ENCODE measurements at regions not wholly inside any gene's neighbourhood (a gene's known extent, or its start where the extent isn't known, plus 50 kb on each side); places are given as distances from the start of the nearest gene placed in this dataset.

DNA sequence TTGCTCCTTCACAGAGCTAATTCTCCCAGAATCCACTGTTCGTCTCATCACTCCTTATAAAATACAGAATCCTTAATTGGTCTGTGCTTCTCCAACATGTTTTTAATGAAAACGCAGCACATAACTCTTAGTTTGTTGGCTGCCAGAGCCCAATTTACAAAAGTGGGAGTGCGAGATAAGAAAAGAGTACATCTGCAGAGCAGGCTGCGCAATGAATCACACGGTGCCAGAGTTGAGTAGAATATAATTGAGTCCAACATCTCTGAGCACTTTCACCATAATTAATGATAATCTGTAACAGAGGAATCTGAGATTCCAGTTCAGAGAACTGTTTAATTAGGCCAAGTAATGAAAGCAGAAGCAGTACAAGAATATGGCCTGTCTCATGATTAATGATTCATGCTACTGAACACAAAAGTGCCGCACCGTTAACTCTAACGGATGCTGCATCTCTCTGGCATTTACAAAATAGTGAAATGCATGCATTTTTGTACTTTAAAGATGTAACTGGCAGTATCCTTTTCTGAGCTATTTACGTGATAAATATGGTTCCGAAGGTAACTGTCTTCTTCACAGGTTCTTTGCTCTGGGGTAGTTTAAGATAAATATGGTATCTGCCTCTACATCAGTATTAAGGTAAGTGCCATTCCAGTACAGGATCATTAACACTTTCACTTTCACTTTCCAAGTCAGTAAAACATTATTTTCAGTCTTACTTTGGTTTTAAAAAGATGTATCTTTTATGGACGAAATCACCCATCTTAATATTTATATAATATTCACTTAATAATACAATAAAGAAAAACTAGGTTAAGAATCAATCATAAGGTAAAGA is 785.6 kb downstream of the NR4A2 start:
- TF ChIP-seq, protein P1, sequence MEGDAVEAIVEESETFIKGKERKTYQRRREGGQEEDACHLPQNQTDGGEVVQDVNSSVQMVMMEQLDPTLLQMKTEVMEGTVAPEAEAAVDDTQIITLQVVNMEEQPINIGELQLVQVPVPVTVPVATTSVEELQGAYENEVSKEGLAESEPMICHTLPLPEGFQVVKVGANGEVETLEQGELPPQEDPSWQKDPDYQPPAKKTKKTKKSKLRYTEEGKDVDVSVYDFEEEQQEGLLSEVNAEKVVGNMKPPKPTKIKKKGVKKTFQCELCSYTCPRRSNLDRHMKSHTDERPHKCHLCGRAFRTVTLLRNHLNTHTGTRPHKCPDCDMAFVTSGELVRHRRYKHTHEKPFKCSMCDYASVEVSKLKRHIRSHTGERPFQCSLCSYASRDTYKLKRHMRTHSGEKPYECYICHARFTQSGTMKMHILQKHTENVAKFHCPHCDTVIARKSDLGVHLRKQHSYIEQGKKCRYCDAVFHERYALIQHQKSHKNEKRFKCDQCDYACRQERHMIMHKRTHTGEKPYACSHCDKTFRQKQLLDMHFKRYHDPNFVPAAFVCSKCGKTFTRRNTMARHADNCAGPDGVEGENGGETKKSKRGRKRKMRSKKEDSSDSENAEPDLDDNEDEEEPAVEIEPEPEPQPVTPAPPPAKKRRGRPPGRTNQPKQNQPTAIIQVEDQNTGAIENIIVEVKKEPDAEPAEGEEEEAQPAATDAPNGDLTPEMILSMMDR (IDR thresholded peaks at IDR 0.05), result no peak
- TF ChIP-seq EZH2 (IDR thresholded peaks at IDR 0.05; ENCODE audit: borderline replicate concordance, insufficient read depth, low read depth, low read length, poor library complexity, severe bottlenecking), result no peak

All from B cell (primary cell).